ENCODE measurements at regions not wholly inside any gene's neighbourhood (a gene's known extent, or its start where the extent isn't known, plus 50 kb on each side); places are given as distances from the start of the nearest gene placed in this dataset.
"Not testable (repeated sequence)": the region's sequence is repeated elsewhere in the genome, so short reads cannot be mapped to it uniquely, and the experiment has no call there.

- Histone ChIP-seq H3K4me1 (ENCODE audit: control insufficient read depth in 5 of 5, insufficient read depth in 5 of 5, low read length in 5 of 5) (no peaks in the 10 kb centered on the region), H3K36me3 (ENCODE audit: control insufficient read depth in 5 of 5, insufficient read depth in 5 of 5, low read length in 5 of 5) (no peaks in the 10 kb centered on the region), H3K27ac (ENCODE audit: low read depth, low read length) (no peak overlapping the region), H3K4me3 (ENCODE audit: low read depth in 1 of 5, low read length in 5 of 5) (no peak overlapping the region), H3K9ac (ENCODE audit: low read length in 5 of 5) (no peak overlapping the region), H3K27me3 (ENCODE audit: control insufficient read depth in 5 of 5, insufficient read depth in 4 of 5, low read length in 5 of 5) (no peaks in the 10 kb centered on the region), H3K9me3 (ENCODE audit: control insufficient read depth in 5 of 5, low read length in 5 of 5) (no peaks in the 10 kb centered on the region)
Measured at GRCh38 chr7:81865754-81866153, 95.9 kb upstream of the HGF start.

GRCh38 chr7:81859433-81859832, 89.6 kb upstream of the HGF start:
- no peak overlapping the region for H3K27ac ChIP-seq (ENCODE audit: low read depth, low read length)
- no peaks in the 10 kb centered on the region for H3K9me3 ChIP-seq (ENCODE audit: control insufficient read depth in 5 of 5, low read length in 5 of 5)
- no peaks in the 10 kb centered on the region for H3K27me3 ChIP-seq (ENCODE audit: control insufficient read depth in 5 of 5, insufficient read depth in 4 of 5, low read length in 5 of 5)
- no peaks in the 10 kb centered on the region for H3K4me1 ChIP-seq (ENCODE audit: control insufficient read depth in 5 of 5, insufficient read depth in 5 of 5, low read length in 5 of 5)
- H3K4me3 ChIP-seq (ENCODE audit: low read depth in 1 of 5, low read length in 5 of 5), result no peak overlapping the region
- no peaks in the 10 kb centered on the region for H3K36me3 ChIP-seq (ENCODE audit: control insufficient read depth in 5 of 5, insufficient read depth in 5 of 5, low read length in 5 of 5)
- H3K9ac ChIP-seq (ENCODE audit: low read length in 5 of 5), result no peak overlapping the region

- not testable (repeated sequence) for H3K4me1 ChIP-seq (ENCODE audit: control insufficient read depth in 5 of 5, insufficient read depth in 5 of 5, low read length in 5 of 5); H3K27me3 ChIP-seq (ENCODE audit: control insufficient read depth in 5 of 5, insufficient read depth in 4 of 5, low read length in 5 of 5); H3K4me3 ChIP-seq (ENCODE audit: low read depth in 1 of 5, low read length in 5 of 5); H3K27ac ChIP-seq (ENCODE audit: low read depth, low read length); H3K9ac ChIP-seq (ENCODE audit: low read length in 5 of 5); H3K9me3 ChIP-seq (ENCODE audit: control insufficient read depth in 5 of 5, low read length in 5 of 5); H3K36me3 ChIP-seq (ENCODE audit: control insufficient read depth in 5 of 5, insufficient read depth in 5 of 5, low read length in 5 of 5)
Measured at GRCh38 chr7:81858820-81859219, 89.0 kb upstream of the HGF start.

- H3K36me3 ChIP-seq (ENCODE audit: control insufficient read depth in 5 of 5, insufficient read depth in 5 of 5, low read length in 5 of 5), result no peaks in the 10 kb centered on the region
- H3K9me3 ChIP-seq (ENCODE audit: control insufficient read depth in 5 of 5, low read length in 5 of 5), result no peaks in the 10 kb centered on the region
- H3K27me3 ChIP-seq (ENCODE audit: control insufficient read depth in 5 of 5, insufficient read depth in 4 of 5, low read length in 5 of 5), result no peaks in the 10 kb centered on the region
- H3K4me3 ChIP-seq (ENCODE audit: low read depth in 1 of 5, low read length in 5 of 5), result no peak overlapping the region
- H3K9ac ChIP-seq (ENCODE audit: low read length in 5 of 5), result no peak overlapping the region
- H3K27ac ChIP-seq (ENCODE audit: low read depth, low read length), result no peak overlapping the region
- H3K4me1 ChIP-seq (ENCODE audit: control insufficient read depth in 5 of 5, insufficient read depth in 5 of 5, low read length in 5 of 5), result no peaks in the 10 kb centered on the region
Measured at GRCh38 chr7:81857385-81857784, 87.5 kb upstream of the HGF start.

GRCh38 chr7:81854518-81854917, 84.7 kb upstream of the HGF start:
- Histone ChIP-seq H3K27me3 (ENCODE audit: control insufficient read depth in 5 of 5, insufficient read depth in 4 of 5, low read length in 5 of 5) (no peaks in the 10 kb centered on the region), H3K27ac (ENCODE audit: low read depth, low read length) (no peak overlapping the region), H3K9me3 (ENCODE audit: control insufficient read depth in 5 of 5, low read length in 5 of 5) (no peaks in the 10 kb centered on the region), H3K9ac (ENCODE audit: low read length in 5 of 5) (no peak overlapping the region), H3K36me3 (ENCODE audit: control insufficient read depth in 5 of 5, insufficient read depth in 5 of 5, low read length in 5 of 5) (no peaks in the 10 kb centered on the region), H3K4me1 (ENCODE audit: control insufficient read depth in 5 of 5, insufficient read depth in 5 of 5, low read length in 5 of 5) (no peaks in the 10 kb centered on the region), H3K4me3 (ENCODE audit: low read depth in 1 of 5, low read length in 5 of 5) (no peak overlapping the region)

- Histone ChIP-seq H3K9me3 (ENCODE audit: control insufficient read depth in 5 of 5, low read length in 5 of 5) (no peaks in the 10 kb centered on the region), H3K27ac (ENCODE audit: low read depth, low read length) (no peak overlapping the region), H3K36me3 (ENCODE audit: control insufficient read depth in 5 of 5, insufficient read depth in 5 of 5, low read length in 5 of 5) (no peaks in the 10 kb centered on the region), H3K4me3 (ENCODE audit: low read depth in 1 of 5, low read length in 5 of 5) (no peak overlapping the region), H3K9ac (ENCODE audit: low read length in 5 of 5) (no peak overlapping the region), H3K4me1 (ENCODE audit: control insufficient read depth in 5 of 5, insufficient read depth in 5 of 5, low read length in 5 of 5) (no peaks in the 10 kb centered on the region), H3K27me3 (ENCODE audit: control insufficient read depth in 5 of 5, insufficient read depth in 4 of 5, low read length in 5 of 5) (no peaks in the 10 kb centered on the region)
Measured at GRCh38 chr7:81852701-81853100, 82.9 kb upstream of the HGF start.

GRCh38 chr7:81851413-81851812, 81.6 kb upstream of the HGF start:
- no peak overlapping the region for H3K4me3 ChIP-seq (ENCODE audit: low read depth in 1 of 5, low read length in 5 of 5)

GRCh38 chr7:81846398-81846797, 76.6 kb upstream of the HGF start:
- no peaks in the 10 kb centered on the region for H3K27me3 ChIP-seq (ENCODE audit: control insufficient read depth in 5 of 5, insufficient read depth in 4 of 5, low read length in 5 of 5)
- H3K36me3 ChIP-seq (ENCODE audit: control insufficient read depth in 5 of 5, insufficient read depth in 5 of 5, low read length in 5 of 5), result no peaks in the 10 kb centered on the region
- peaks cover 0 to 4% (median 0%) of the 10 kb centered on the region in 5 donors for H3K9me3 ChIP-seq (ENCODE audit: control insufficient read depth in 5 of 5, low read length in 5 of 5)
- H3K9ac ChIP-seq (ENCODE audit: low read length in 5 of 5), result no peak overlapping the region
- peak overlapping the region; percentile 14 for H3K27ac ChIP-seq (ENCODE audit: low read depth, low read length)
- H3K4me3 ChIP-seq (ENCODE audit: low read depth in 1 of 5, low read length in 5 of 5), result peak overlapping the region in 2 of 5 donors; percentile 8 to 27
- peaks cover 0 to 5% (median 3%) of the 10 kb centered on the region in 5 donors for H3K4me1 ChIP-seq (ENCODE audit: control insufficient read depth in 5 of 5, insufficient read depth in 5 of 5, low read length in 5 of 5)

More at GRCh38 chr7:81851413-81851812, 81.6 kb upstream of the HGF start:
- H3K27me3 ChIP-seq (ENCODE audit: control insufficient read depth in 5 of 5, insufficient read depth in 4 of 5, low read length in 5 of 5), result no peaks in the 10 kb centered on the region
- H3K27ac ChIP-seq (ENCODE audit: low read depth, low read length), result no peak overlapping the region
- no peaks in the 10 kb centered on the region for H3K36me3 ChIP-seq (ENCODE audit: control insufficient read depth in 5 of 5, insufficient read depth in 5 of 5, low read length in 5 of 5)
- no peaks in the 10 kb centered on the region for H3K4me1 ChIP-seq (ENCODE audit: control insufficient read depth in 5 of 5, insufficient read depth in 5 of 5, low read length in 5 of 5)
- no peaks in the 10 kb centered on the region for H3K9me3 ChIP-seq (ENCODE audit: control insufficient read depth in 5 of 5, low read length in 5 of 5)
- no peak overlapping the region for H3K9ac ChIP-seq (ENCODE audit: low read length in 5 of 5)

GRCh38 chr7:81845744-81846241, 75.9 kb upstream of the HGF start:
- H3K9ac ChIP-seq (ENCODE audit: low read length in 5 of 5), result no peak overlapping the region
- peaks cover 0 to 4% (median 0%) of the 10 kb centered on the region in 5 donors for H3K9me3 ChIP-seq (ENCODE audit: control insufficient read depth in 5 of 5, low read length in 5 of 5)
- peak overlapping the region in 4 of 5 donors; percentile 8 to 46 (median 34) for H3K4me3 ChIP-seq (ENCODE audit: low read depth in 1 of 5, low read length in 5 of 5)
- no peaks in the 10 kb centered on the region for H3K36me3 ChIP-seq (ENCODE audit: control insufficient read depth in 5 of 5, insufficient read depth in 5 of 5, low read length in 5 of 5)
- no peaks in the 10 kb centered on the region for H3K27me3 ChIP-seq (ENCODE audit: control insufficient read depth in 5 of 5, insufficient read depth in 4 of 5, low read length in 5 of 5)
- peaks cover 0 to 5% (median 3%) of the 10 kb centered on the region in 5 donors for H3K4me1 ChIP-seq (ENCODE audit: control insufficient read depth in 5 of 5, insufficient read depth in 5 of 5, low read length in 5 of 5)
- peak overlapping the region; percentile 14 for H3K27ac ChIP-seq (ENCODE audit: low read depth, low read length)

GRCh38 chr7:81843657-81844056, 73.8 kb upstream of the HGF start:
- not testable (repeated sequence) for H3K4me3 ChIP-seq (ENCODE audit: low read depth in 1 of 5, low read length in 5 of 5); H3K27ac ChIP-seq (ENCODE audit: low read depth, low read length); H3K36me3 ChIP-seq (ENCODE audit: control insufficient read depth in 5 of 5, insufficient read depth in 5 of 5, low read length in 5 of 5); H3K27me3 ChIP-seq (ENCODE audit: control insufficient read depth in 5 of 5, insufficient read depth in 4 of 5, low read length in 5 of 5); H3K9me3 ChIP-seq (ENCODE audit: control insufficient read depth in 5 of 5, low read length in 5 of 5); H3K9ac ChIP-seq (ENCODE audit: low read length in 5 of 5); H3K4me1 ChIP-seq (ENCODE audit: control insufficient read depth in 5 of 5, insufficient read depth in 5 of 5, low read length in 5 of 5)

- Histone ChIP-seq H3K9ac (ENCODE audit: low read length in 5 of 5) (no peak overlapping the region), H3K4me3 (ENCODE audit: low read depth in 1 of 5, low read length in 5 of 5) (no peak overlapping the region), H3K27ac (ENCODE audit: low read depth, low read length) (no peak overlapping the region), H3K27me3 (ENCODE audit: control insufficient read depth in 5 of 5, insufficient read depth in 4 of 5, low read length in 5 of 5) (no peaks in the 10 kb centered on the region), H3K36me3 (ENCODE audit: control insufficient read depth in 5 of 5, insufficient read depth in 5 of 5, low read length in 5 of 5) (no peaks in the 10 kb centered on the region), H3K4me1 (ENCODE audit: control insufficient read depth in 5 of 5, insufficient read depth in 5 of 5, low read length in 5 of 5) (peaks cover 0 to 5% (median 3%) of the 10 kb centered on the region in 5 donors), H3K9me3 (ENCODE audit: control insufficient read depth in 5 of 5, low read length in 5 of 5) (peaks cover 0 to 4% (median 2%) of the 10 kb centered on the region in 5 donors)
Measured at GRCh38 chr7:81842361-81842760, 72.5 kb upstream of the HGF start.

Measured in subcutaneous abdominal adipose tissue (tissue), 5 donors.